ENCODE measurements at regions not wholly inside any gene's neighbourhood (a gene's known extent, or its start where the extent isn't known, plus 50 kb on each side); places are given as distances from the start of the nearest gene placed in this dataset.

- no peaks in the 10 kb centered on the region for H3K36me3 Mint-ChIP-seq (ENCODE audit: insufficient read depth)
- no peaks in the 10 kb centered on the region for H3K27me3 Mint-ChIP-seq (ENCODE audit: low read depth)
- no peaks in the 10 kb centered on the region for H3K4me1 Mint-ChIP-seq (ENCODE audit: low read depth)
- no peaks in the 10 kb centered on the region for H3K9me3 Mint-ChIP-seq
- ATAC-seq (no peak), DNase-seq (no peak)
- no peak overlapping the region for H3K4me3 Mint-ChIP-seq
These were observed 359.7 kb downstream of the FAM181B start for GRCh38 chr11:82373781-82374542.

GRCh38 chr11:82365351-82365750 is 368.3 kb downstream of the FAM181B start:
- no peak overlapping the region for H3K4me3 Mint-ChIP-seq
- no peak for ATAC-seq
- H3K4me1 Mint-ChIP-seq (ENCODE audit: low read depth) = no peaks in the 10 kb centered on the region
- no peak for DNase-seq
- no peaks in the 10 kb centered on the region for H3K27me3 Mint-ChIP-seq (ENCODE audit: low read depth)
- peaks cover 4% of the 10 kb centered on the region for H3K9me3 Mint-ChIP-seq
- H3K36me3 Mint-ChIP-seq (ENCODE audit: insufficient read depth) = no peaks in the 10 kb centered on the region

GRCh38 chr11:82356316-82356715 is 377.3 kb downstream of the FAM181B start:
- DNase-seq (no peak), ATAC-seq (no peak)
- no peak overlapping the region for H3K4me3 Mint-ChIP-seq
- no peaks in the 10 kb centered on the region for H3K36me3 Mint-ChIP-seq (ENCODE audit: insufficient read depth)
- H3K4me1 Mint-ChIP-seq (ENCODE audit: low read depth) = no peaks in the 10 kb centered on the region
- H3K27me3 Mint-ChIP-seq (ENCODE audit: low read depth) = no peaks in the 10 kb centered on the region
- peaks cover 7% of the 10 kb centered on the region for H3K9me3 Mint-ChIP-seq

- H3K4me1 Mint-ChIP-seq (ENCODE audit: low read depth) = no peaks in the 10 kb centered on the region
- ATAC-seq (no peak), DNase-seq (no peak)
- no peak overlapping the region for H3K4me3 Mint-ChIP-seq
- peaks cover 7% of the 10 kb centered on the region for H3K9me3 Mint-ChIP-seq
- H3K36me3 Mint-ChIP-seq (ENCODE audit: insufficient read depth) = no peaks in the 10 kb centered on the region
- no peaks in the 10 kb centered on the region for H3K27me3 Mint-ChIP-seq (ENCODE audit: low read depth)
These were observed 378.3 kb downstream of the FAM181B start for GRCh38 chr11:82355313-82355823.

- H3K27me3 Mint-ChIP-seq (ENCODE audit: low read depth) = no peaks in the 10 kb centered on the region
- ATAC-seq (no peak), DNase-seq (no peak)
- no peaks in the 10 kb centered on the region for H3K4me1 Mint-ChIP-seq (ENCODE audit: low read depth)
- no peak overlapping the region for H3K4me3 Mint-ChIP-seq
- no peaks in the 10 kb centered on the region for H3K36me3 Mint-ChIP-seq (ENCODE audit: insufficient read depth)
- H3K9me3 Mint-ChIP-seq = no peaks in the 10 kb centered on the region
These were observed 406.8 kb downstream of the FAM181B start for GRCh38 chr11:82326853-82327252.

- Mint-ChIP-seq H3K27me3 (ENCODE audit: low read depth) (no peaks in the 10 kb centered on the region), H3K36me3 (ENCODE audit: insufficient read depth) (no peaks in the 10 kb centered on the region), H3K4me3 (no peak overlapping the region), H3K4me1 (ENCODE audit: low read depth) (no peaks in the 10 kb centered on the region), H3K9me3 (no peaks in the 10 kb centered on the region)
- DNase-seq (no peak), ATAC-seq (no peak)
These were observed 412.5 kb downstream of the FAM181B start for GRCh38 chr11:82321206-82321605.

GRCh38 chr11:82315093-82315492 is 418.6 kb downstream of the FAM181B start:
- DNase-seq (no peak), ATAC-seq (no peak)
- Mint-ChIP-seq H3K9me3 (no peaks in the 10 kb centered on the region), H3K4me1 (ENCODE audit: low read depth) (no peaks in the 10 kb centered on the region), H3K4me3 (no peak overlapping the region), H3K27me3 (ENCODE audit: low read depth) (no peaks in the 10 kb centered on the region), H3K36me3 (ENCODE audit: insufficient read depth) (no peaks in the 10 kb centered on the region)

GRCh38 chr11:82308979-82309378 is 424.7 kb downstream of the FAM181B start:
- H3K4me3 Mint-ChIP-seq = no peak overlapping the region
- ATAC-seq (no peak), DNase-seq (no peak)
- H3K36me3 Mint-ChIP-seq (ENCODE audit: insufficient read depth) = no peaks in the 10 kb centered on the region
- no peaks in the 10 kb centered on the region for H3K9me3 Mint-ChIP-seq
- H3K4me1 Mint-ChIP-seq (ENCODE audit: low read depth) = no peaks in the 10 kb centered on the region
- H3K27me3 Mint-ChIP-seq (ENCODE audit: low read depth) = no peaks in the 10 kb centered on the region

GRCh38 chr11:82305123-82305522 is 428.5 kb downstream of the FAM181B start:
- ATAC-seq = no peak
- Mint-ChIP-seq H3K9me3 (no peaks in the 10 kb centered on the region), H3K4me3 (no peak overlapping the region), H3K27me3 (ENCODE audit: low read depth) (no peaks in the 10 kb centered on the region), H3K36me3 (ENCODE audit: insufficient read depth) (no peaks in the 10 kb centered on the region), H3K4me1 (ENCODE audit: low read depth) (no peaks in the 10 kb centered on the region)
- DNase-seq = no peak

GRCh38 chr11:82303671-82304070 is 430.0 kb downstream of the FAM181B start:
- DNase-seq (no peak), ATAC-seq (no peak)
- H3K4me3 Mint-ChIP-seq = no peak overlapping the region
- no peaks in the 10 kb centered on the region for H3K36me3 Mint-ChIP-seq (ENCODE audit: insufficient read depth)
- H3K27me3 Mint-ChIP-seq (ENCODE audit: low read depth) = no peaks in the 10 kb centered on the region
- H3K4me1 Mint-ChIP-seq (ENCODE audit: low read depth) = no peaks in the 10 kb centered on the region
- no peaks in the 10 kb centered on the region for H3K9me3 Mint-ChIP-seq

GRCh38 chr11:82288471-82288870 is 445.2 kb downstream of the FAM181B start:
- no peaks in the 10 kb centered on the region for H3K27me3 Mint-ChIP-seq (ENCODE audit: low read depth)
- no peaks in the 10 kb centered on the region for H3K36me3 Mint-ChIP-seq (ENCODE audit: insufficient read depth)
- ATAC-seq = no peak
- no peaks in the 10 kb centered on the region for H3K4me1 Mint-ChIP-seq (ENCODE audit: low read depth)
- DNase-seq = no peak
- H3K9me3 Mint-ChIP-seq = peaks cover 8% of the 10 kb centered on the region
- no peak overlapping the region for H3K4me3 Mint-ChIP-seq

GRCh38 chr11:82270870-82271269 is 462.8 kb downstream of the FAM181B start:
- Mint-ChIP-seq H3K9me3 (no peaks in the 10 kb centered on the region), H3K36me3 (ENCODE audit: insufficient read depth) (no peaks in the 10 kb centered on the region), H3K4me3 (no peak overlapping the region), H3K27me3 (ENCODE audit: low read depth) (no peaks in the 10 kb centered on the region), H3K4me1 (ENCODE audit: low read depth) (no peaks in the 10 kb centered on the region)
- DNase-seq (no peak), ATAC-seq (no peak)

- DNase-seq (no peak), ATAC-seq (no peak)
- Mint-ChIP-seq H3K9me3 (no peaks in the 10 kb centered on the region), H3K4me3 (no peak overlapping the region), H3K4me1 (ENCODE audit: low read depth) (no peaks in the 10 kb centered on the region), H3K36me3 (ENCODE audit: insufficient read depth) (no peaks in the 10 kb centered on the region), H3K27me3 (ENCODE audit: low read depth) (no peaks in the 10 kb centered on the region)
These were observed 465.0 kb downstream of the FAM181B start for GRCh38 chr11:82268627-82269026.

GRCh38 chr11:82267186-82267585 is 466.5 kb downstream of the FAM181B start:
- ATAC-seq = no peak
- Mint-ChIP-seq H3K9me3 (no peaks in the 10 kb centered on the region), H3K4me3 (no peak overlapping the region), H3K36me3 (ENCODE audit: insufficient read depth) (no peaks in the 10 kb centered on the region), H3K27me3 (ENCODE audit: low read depth) (no peaks in the 10 kb centered on the region), H3K4me1 (ENCODE audit: low read depth) (no peaks in the 10 kb centered on the region)
- DNase-seq = no peak

GRCh38 chr11:82261367-82261766 is 472.3 kb downstream of the FAM181B start:
- no peaks in the 10 kb centered on the region for H3K9me3 Mint-ChIP-seq
- no peaks in the 10 kb centered on the region for H3K27me3 Mint-ChIP-seq (ENCODE audit: low read depth)
- ATAC-seq (no peak), DNase-seq (no peak)
- H3K4me3 Mint-ChIP-seq = no peak overlapping the region
- no peaks in the 10 kb centered on the region for H3K4me1 Mint-ChIP-seq (ENCODE audit: low read depth)
- no peaks in the 10 kb centered on the region for H3K36me3 Mint-ChIP-seq (ENCODE audit: insufficient read depth)

All from activated T-cell treated with anti-CD3 and anti-CD28 coated beads, Interleukin-2, amount 50 U/mL, for 4 hours (primary cell).